Endothelial cell of umbilical vein (primary cell): ENCODE measurements at regions not wholly inside any gene's neighbourhood (a gene's known extent, or its start where the extent isn't known, plus 50 kb on each side); places are given as distances from the start of the nearest gene placed in this dataset.

Experiments used
- CTCF ChIP-seq, 2 donors: IDR thresholded peaks; 1 replicate in 1 of 2; 2 replicates in 1 of 2; pipeline ENCODE4 v1.5.1; 2011; ENCODE audit warnings: low read length in 2 of 2, mild to moderate bottlenecking in 2 of 2, moderate library complexity in 2 of 2, control low read depth in 1 of 2, inconsistent platforms in 1 of 2, low read depth in 1 of 2; ENCODE audit not compliant: insufficient read depth in 1 of 2; ENCODE audit errors: extremely low read depth in 1 of 2
- EZH2 ChIP-seq: IDR thresholded peaks from 2 replicates; pipeline ENCODE4 v1.6.1; 2012; ENCODE audit warnings: borderline replicate concordance, low read depth, mild to moderate bottlenecking, moderate library complexity, low read length, inconsistent platforms; ENCODE audit not compliant: severe bottlenecking
- FOS ChIP-seq: IDR thresholded peaks from 2 replicates; pipeline ENCODE4 v1.6.1; 2011; ENCODE audit warnings: mild to moderate bottlenecking, low read length, moderate library complexity, borderline replicate concordance; ENCODE audit not compliant: insufficient read depth
- JUN ChIP-seq: IDR thresholded peaks from 2 replicates; pipeline ENCODE4 v1.6.1; 2011; ENCODE audit warnings: borderline replicate concordance, low read depth; ENCODE audit not compliant: insufficient read length, insufficient read depth
- MAX ChIP-seq: IDR thresholded peaks from 2 replicates; pipeline ENCODE4 v1.6.1; 2011; ENCODE audit not compliant: insufficient read depth, insufficient read length
- POLR2A ChIP-seq: IDR thresholded peaks from 2 replicates; pipeline ENCODE4 v1.6.1; 2012; ENCODE audit warnings: low read depth, mild to moderate bottlenecking, control low read depth, low read length
- POLR2AphosphoS5 ChIP-seq: IDR thresholded peaks from 2 replicates; pipeline ENCODE4 v1.6.1; 2012; ENCODE audit warnings: low read depth, mild to moderate bottlenecking, control low read depth, low read length, moderate library complexity; ENCODE audit not compliant: insufficient read depth

- no peak for TF ChIP-seq FOS
- TF ChIP-seq CTCF (IDR thresholded peaks at IDR 0.05; ENCODE audit: extremely low read depth in 1 of 2, insufficient read depth in 1 of 2, low read depth in 1 of 2, low read length in 2 of 2): no peak
- TF ChIP-seq POLR2AphosphoS5: no peak
- no peak for TF ChIP-seq POLR2A
- TF ChIP-seq JUN: no peak
- TF ChIP-seq MAX: no peak
- TF ChIP-seq EZH2: no peak
Observed at GRCh38 chr5:152804179-152804578, 399.1 kb upstream of the NMUR2 start.
